ENCODE measurements at regions not wholly inside any gene's neighbourhood (a gene's known extent, or its start where the extent isn't known, plus 50 kb on each side); places are given as distances from the start of the nearest gene placed in this dataset.

GRCh38 chr22:19622061-19622441 lies 92.3 kb upstream of the SEPTIN5 start:
- no peak for FAIRE-seq
- Histone ChIP-seq H3K4me2 (ENCODE audit: insufficient read depth, low read length) (no peak overlapping the region), H3K27ac (ENCODE audit: insufficient read depth, low read depth, low read length) (no peak overlapping the region), H3K4me3 (replicated peaks in 1 of 3; ENCODE audit: insufficient read depth in 1 of 3, low read depth in 1 of 3, low read length in 3 of 3) (no peak overlapping the region), H3K9me1 (replicated peaks; ENCODE audit: control insufficient read depth, extremely low read depth, insufficient read depth, low read length) (no peaks in the 10 kb centered on the region), H3K9me3 (replicated peaks; ENCODE audit: control insufficient read depth, insufficient read depth, low read length) (no peaks in the 10 kb centered on the region), H3K36me3 (ENCODE audit: control insufficient read depth in 2 of 2, extremely low read depth in 1 of 2, insufficient read depth in 2 of 2, low read length in 2 of 2) (no peaks in the 10 kb centered on the region), H4K20me1 (replicated peaks; ENCODE audit: control insufficient read depth, extremely low read depth, insufficient read depth, low read length) (no peaks in the 10 kb centered on the region), H2AFZ (ENCODE audit: low read depth, low read length) (peak overlapping the region; percentile 10), H3K9ac (replicated peaks; ENCODE audit: extremely low read depth, insufficient read depth, low read length) (no peak overlapping the region), H3K4me1 (ENCODE audit: control insufficient read depth, extremely low read depth, insufficient read depth, low read length) (peaks cover 20% of the 10 kb centered on the region), H3K79me2 (ENCODE audit: control insufficient read depth, insufficient read depth, low read length) (no peaks in the 10 kb centered on the region), H3K27me3 (ENCODE audit: control insufficient read depth in 2 of 2, insufficient read depth in 2 of 2, low read length in 2 of 2) (no peaks in the 10 kb centered on the region)
- intact Hi-C loops (cut with micrococcal nuclease), result loop anchor here (5.0 kb wide), 1 partner anchor 40 kb away; no protein-coding TSS in a partner anchor
- TF ChIP-seq FOS (IDR thresholded peaks at IDR 0.05; ENCODE audit: borderline replicate concordance, insufficient read depth, low read length) (no peak), EZH2 (IDR thresholded peaks at IDR 0.05; ENCODE audit: borderline replicate concordance, low read depth, low read length, severe bottlenecking) (no peak), MAX (IDR thresholded peaks at IDR 0.05; ENCODE audit: insufficient read depth, insufficient read length) (no peak), CTCF (IDR thresholded peaks at IDR 0.05; ENCODE audit: extremely low read depth in 1 of 2, insufficient read depth in 1 of 2, low read depth in 1 of 2, low read length in 2 of 2) (no peak), MYC (IDR thresholded peaks at IDR 0.05; ENCODE audit: low read depth, low read length) (no peak), JUN (IDR thresholded peaks at IDR 0.05; ENCODE audit: borderline replicate concordance, insufficient read depth, insufficient read length, low read depth) (no peak), POLR2A (IDR thresholded peaks at IDR 0.05; ENCODE audit: low read depth, low read length) (no peak), GATA2 (IDR thresholded peaks at IDR 0.05; ENCODE audit: insufficient read depth, insufficient read length, low read depth, low read length) (no peak), POLR2AphosphoS5 (IDR thresholded peaks at IDR 0.05; ENCODE audit: insufficient read depth, low read depth, low read length) (no peak)
- DNase-seq (ENCODE audit: low read depth, low spot score), result no peak
- no TSS peak for BruUV-seq (replicated peaks)
- POLR2A ChIA-PET, result no interaction called here
- CTCF ChIA-PET, result interaction anchor here (1.4 to 2.3 kb wide), 2 partner anchors 125 to 126 kb away, joined by 4 to 15 read pairs; no protein-coding TSS in a partner anchor
- dilution Hi-C loops (cut with MboI; ENCODE audit: extremely low pct_ligation_motif_present, low sequenced_read_pairs), result no loop called here
